ENCODE measurements at regions not wholly inside any gene's neighbourhood (a gene's known extent, or its start where the extent isn't known, plus 50 kb on each side); places are given as distances from the start of the nearest gene placed in this dataset.

GRCh38 chr7:52150952-52151351 lies 834.3 kb upstream of the COBL start:
- TF ChIP-seq ZNF24 (tag by site-specific recombination; IDR thresholded peaks at IDR 0.05) (no peak), CTCF (tag by site-specific recombination; IDR thresholded peaks at IDR 0.05) (no peak), ZNF10 (tag by site-specific recombination; IDR thresholded peaks at IDR 0.05) (no peak), ZNF513 (tag by site-specific recombination; IDR thresholded peaks at IDR 0.05) (no peak), ZNF768 (tag by site-specific recombination; IDR thresholded peaks at IDR 0.05) (no peak), ZNF223 (tag by site-specific recombination; IDR thresholded peaks at IDR 0.05) (no peak), ZNF449 (tag by site-specific recombination; IDR thresholded peaks at IDR 0.05) (no peak), YY2 (tag by site-specific recombination; IDR thresholded peaks at IDR 0.05) (no peak), ZNF341 (tag by site-specific recombination; IDR thresholded peaks at IDR 0.05; ENCODE audit: low read depth) (no peak)

Data from HEK293 (cell line).